Activated naive CD4-positive, alpha-beta T cell treated with anti-CD3 and anti-CD28 coated beads for 36 hours (primary cell): ENCODE measurements at regions not wholly inside any gene's neighbourhood (a gene's known extent, or its start where the extent isn't known, plus 50 kb on each side); places are given as distances from the start of the nearest gene placed in this dataset.
"Not testable (repeated sequence)": the region's sequence is repeated elsewhere in the genome, so short reads cannot be mapped to it uniquely, and the experiment has no call there.

ENCODE experiments used
- CTCF ChIA-PET: fragments of 350-600 bp; sonication (Branson Sonifier 250); formaldehyde crosslinking; loops from one replicate; lab custom pipeline; 2021; ENCODE audit warnings: antibody characterized with exemption; lab: Charles Lee
- DNase-seq: peaks from one replicate; pipeline ENCODE4 v3.0.0-alpha.2; 2020
- H3K27ac Mint-ChIP-seq: one replicate; pipeline ENCODE4 v1.8.0; 2021; ENCODE audit warnings: mild to moderate bottlenecking, mixed read lengths
- H3K27me3 Mint-ChIP-seq: one replicate; pipeline ENCODE4 v1.8.0; 2021; ENCODE audit warnings: low read depth, mixed read lengths
- H3K36me3 Mint-ChIP-seq: one replicate; pipeline ENCODE4 v1.8.0; 2021; ENCODE audit warnings: low read depth, mixed read lengths
- H3K4me1 Mint-ChIP-seq: one replicate; pipeline ENCODE4 v1.8.0; 2021; ENCODE audit warnings: low read depth, mixed read lengths
- H3K4me3 Mint-ChIP-seq: one replicate; pipeline ENCODE4 v1.8.0; 2021; ENCODE audit warnings: mild to moderate bottlenecking, moderate library complexity, mixed read lengths
- H3K9me3 Mint-ChIP-seq: one replicate; pipeline ENCODE4 v1.8.0; 2021; ENCODE audit warnings: mixed read lengths
- intact Hi-C: fragments of 100-400 bp; cut with micrococcal nuclease; formaldehyde crosslinking; loops from one replicate; pipeline ENCODE4 v1.15.1; 2023

DNA sequence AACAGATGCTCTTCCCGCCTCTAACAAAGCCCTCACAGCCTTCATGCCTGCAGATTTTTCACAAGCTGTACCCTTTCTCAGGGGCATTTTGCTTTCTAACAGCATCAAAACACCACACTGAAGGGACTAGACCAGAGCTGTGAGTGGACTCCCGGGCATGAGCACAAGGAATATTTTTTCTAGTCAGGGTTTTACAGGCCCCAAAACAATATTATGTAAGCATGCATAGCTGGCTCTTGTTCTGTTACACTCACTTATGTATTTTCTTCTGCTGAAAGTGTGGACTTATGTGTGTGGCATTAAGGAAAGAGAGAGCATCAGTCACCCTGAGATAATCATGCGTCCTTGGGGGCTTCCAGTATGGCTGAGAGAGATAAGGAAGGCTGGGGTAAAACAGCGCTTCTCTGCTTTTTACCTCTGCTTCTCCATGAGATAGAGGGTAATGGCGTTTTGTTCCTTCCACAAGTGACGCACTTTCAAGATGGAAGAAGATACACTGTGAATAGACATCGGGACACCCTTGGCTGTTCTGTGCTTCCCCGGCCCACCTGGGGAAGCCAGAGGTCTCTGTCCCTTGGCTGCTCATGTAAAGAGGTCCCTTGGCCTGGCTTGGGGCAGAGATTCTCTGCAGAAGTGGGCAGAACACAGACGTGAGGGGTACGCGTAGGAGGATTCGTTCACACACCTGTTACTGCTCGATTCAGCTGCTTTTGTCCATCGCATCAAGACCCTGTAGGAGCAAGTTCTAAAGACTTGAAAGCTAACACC is 266.7 kb upstream of the RAB4A start:
- Mint-ChIP-seq H3K9me3 (no peaks in the 10 kb centered on the region), H3K4me1 (peaks cover 6% of the 10 kb centered on the region), H3K4me3 (no peak overlapping the region), H3K27me3 (no peaks in the 10 kb centered on the region), H3K27ac (no peak overlapping the region), H3K36me3 (no peaks in the 10 kb centered on the region)
- CTCF ChIA-PET = interaction anchor here (1.4 kb wide), 1 partner anchor 124 kb away, joined by 3 read pairs; no protein-coding TSS in a partner anchor
- intact Hi-C loops = no loop called here
- DNase-seq = no peak

DNA sequence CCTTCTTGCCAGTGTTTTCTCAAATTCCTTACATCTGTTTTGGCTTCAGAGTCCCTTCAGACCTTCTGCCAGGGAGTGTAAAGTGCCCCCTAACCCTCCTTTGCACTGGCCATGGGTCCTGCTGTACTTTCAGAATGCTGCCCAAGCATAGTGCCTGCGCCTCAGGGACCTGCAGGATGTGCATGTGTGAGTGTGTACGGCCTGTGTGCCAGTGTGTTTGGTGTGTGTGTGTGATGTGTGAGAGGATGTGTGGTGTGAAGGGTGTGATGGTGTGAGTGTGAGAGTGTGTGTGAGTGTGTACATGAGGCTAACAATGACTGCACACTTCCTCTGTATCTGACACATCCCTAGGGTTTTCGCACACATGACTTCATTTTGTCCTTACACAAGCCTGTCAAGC is 265.8 kb upstream of the RAB4A start:
- no peak for DNase-seq
- CTCF ChIA-PET = interaction anchor here (1.4 kb wide), 1 partner anchor 124 kb away, joined by 3 read pairs; no protein-coding TSS in a partner anchor
- H3K36me3 Mint-ChIP-seq = no peaks in the 10 kb centered on the region
- H3K27ac Mint-ChIP-seq = no peak overlapping the region
- H3K4me3 Mint-ChIP-seq = no peak overlapping the region
- H3K4me1 Mint-ChIP-seq = peaks cover 6% of the 10 kb centered on the region
- no peaks in the 10 kb centered on the region for H3K27me3 Mint-ChIP-seq
- H3K9me3 Mint-ChIP-seq = no peaks in the 10 kb centered on the region
- intact Hi-C loops = no loop called here

DNA sequence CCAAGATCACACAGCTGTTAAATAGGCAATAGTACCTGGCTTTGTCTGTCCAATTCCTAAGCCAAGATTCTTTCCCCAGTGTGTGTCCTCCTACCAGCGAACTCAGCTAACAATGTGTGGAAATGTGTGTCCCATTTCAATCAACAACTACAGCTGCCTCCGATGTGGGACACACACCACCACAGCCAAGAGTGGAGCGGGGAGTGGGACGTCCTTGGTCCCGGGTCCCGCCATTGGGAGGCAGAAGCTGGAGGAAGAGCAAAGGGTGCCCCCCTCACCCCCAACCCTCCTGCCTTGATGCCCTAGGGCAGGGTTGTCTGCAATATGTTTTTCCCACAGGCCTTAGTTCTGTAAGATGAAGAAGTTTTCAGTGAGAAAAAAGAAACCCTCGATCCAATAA is 265.4 kb upstream of the RAB4A start:
- Mint-ChIP-seq H3K4me3 (no peak overlapping the region), H3K36me3 (no peaks in the 10 kb centered on the region), H3K9me3 (no peaks in the 10 kb centered on the region), H3K27ac (no peak overlapping the region), H3K27me3 (no peaks in the 10 kb centered on the region), H3K4me1 (peaks cover 6% of the 10 kb centered on the region)
- CTCF ChIA-PET = interaction anchor here (0.7 to 1.4 kb wide), 2 partner anchors 123 to 128 kb away, joined by 3 read pairs; no protein-coding TSS in a partner anchor
- no peak for DNase-seq
- intact Hi-C loops = no loop called here

DNA sequence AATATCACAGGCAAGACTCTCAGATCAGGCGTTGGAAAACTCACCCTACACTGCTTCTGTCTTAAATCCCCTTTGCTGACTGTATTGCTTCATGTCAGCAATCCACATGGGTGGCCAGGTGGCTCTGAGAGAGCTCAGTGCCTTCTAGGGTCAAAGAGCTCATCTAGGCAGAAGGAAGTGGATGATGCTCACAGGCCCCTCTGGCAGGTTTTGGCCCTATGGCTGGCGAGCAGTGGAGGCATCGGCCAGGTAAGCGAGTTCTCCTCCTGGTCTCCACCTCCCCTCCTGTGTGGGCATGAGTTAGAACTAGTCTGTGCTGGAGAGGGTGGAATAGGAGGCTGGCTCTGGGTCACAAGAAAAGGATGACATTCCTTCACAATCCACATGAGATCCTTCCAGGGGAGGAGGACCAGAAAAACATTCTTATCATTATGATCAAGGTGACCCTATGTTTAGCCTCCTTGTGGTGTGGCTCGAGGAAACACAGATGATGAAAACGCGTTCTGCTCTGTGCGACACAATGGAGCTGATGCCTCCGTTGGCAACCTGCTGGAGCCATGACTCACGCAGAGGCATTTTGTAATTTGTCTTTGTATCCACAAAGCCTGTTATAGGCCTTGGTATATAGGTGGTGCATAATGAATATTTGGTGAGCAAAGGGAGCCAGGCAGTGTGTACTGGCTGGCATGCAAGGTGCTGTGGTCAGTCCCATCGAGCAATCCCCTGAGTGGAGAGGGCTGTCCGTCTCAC is 264.6 kb upstream of the RAB4A start:
- intact Hi-C loops = no loop called here
- Mint-ChIP-seq H3K27me3 (no peaks in the 10 kb centered on the region), H3K27ac (no peak overlapping the region), H3K4me3 (no peak overlapping the region), H3K4me1 (peaks cover 4% of the 10 kb centered on the region), H3K9me3 (no peaks in the 10 kb centered on the region), H3K36me3 (no peaks in the 10 kb centered on the region)
- no peak for DNase-seq
- CTCF ChIA-PET = interaction anchor here (0.7 kb wide), 1 partner anchor 129 kb away, joined by 3 read pairs; no protein-coding TSS in a partner anchor

DNA sequence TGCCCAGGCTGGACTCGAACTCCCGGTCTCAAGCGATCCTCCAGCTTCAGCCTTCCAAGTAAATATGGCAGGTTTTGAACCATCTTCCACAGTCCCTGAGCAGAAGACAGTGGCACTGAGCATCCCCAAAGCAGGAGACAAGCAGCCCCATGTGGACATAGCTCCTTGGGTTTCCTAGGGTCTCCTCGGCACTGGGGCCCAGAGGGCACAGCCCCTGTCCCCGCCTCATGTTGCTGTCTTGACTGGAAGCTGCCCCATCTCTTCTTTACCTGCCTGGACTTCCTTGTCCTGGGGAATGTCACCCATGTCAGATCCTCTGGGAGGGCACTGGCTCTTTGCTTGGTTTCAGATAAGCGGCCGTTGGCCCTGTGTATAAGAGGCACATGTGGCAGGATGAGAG is 263.7 kb upstream of the RAB4A start:
- CTCF ChIA-PET = no interaction called here
- H3K27me3 Mint-ChIP-seq = no peaks in the 10 kb centered on the region
- H3K27ac Mint-ChIP-seq = no peak overlapping the region
- no peak overlapping the region for H3K4me3 Mint-ChIP-seq
- no peak for DNase-seq
- no peaks in the 10 kb centered on the region for H3K4me1 Mint-ChIP-seq
- intact Hi-C loops = no loop called here
- H3K9me3 Mint-ChIP-seq = no peaks in the 10 kb centered on the region
- H3K36me3 Mint-ChIP-seq = no peaks in the 10 kb centered on the region

DNA sequence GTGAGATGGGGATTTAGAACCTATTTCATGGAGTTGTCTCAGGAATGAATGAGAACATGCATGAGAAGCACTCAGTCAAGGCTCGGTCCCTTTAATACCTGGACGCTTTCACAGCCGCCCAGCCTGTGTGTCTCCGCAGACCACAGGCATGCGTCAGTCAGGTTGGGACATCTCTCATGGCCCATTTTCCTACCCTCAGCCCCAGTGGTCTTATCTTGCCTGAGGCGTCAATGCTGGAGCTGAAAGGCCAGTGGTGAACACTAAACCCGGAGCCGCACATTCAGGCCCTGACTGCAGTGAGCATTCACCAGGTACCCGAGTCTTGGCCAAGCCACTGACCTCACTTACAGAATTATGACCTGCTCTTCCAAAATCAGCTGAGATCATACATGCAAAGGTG is 263.2 kb upstream of the RAB4A start:
- CTCF ChIA-PET = no interaction called here
- Mint-ChIP-seq H3K36me3 (no peaks in the 10 kb centered on the region), H3K27ac (no peak overlapping the region), H3K27me3 (no peaks in the 10 kb centered on the region), H3K4me3 (no peak overlapping the region), H3K9me3 (no peaks in the 10 kb centered on the region), H3K4me1 (no peaks in the 10 kb centered on the region)
- intact Hi-C loops = no loop called here
- DNase-seq = no peak

DNA sequence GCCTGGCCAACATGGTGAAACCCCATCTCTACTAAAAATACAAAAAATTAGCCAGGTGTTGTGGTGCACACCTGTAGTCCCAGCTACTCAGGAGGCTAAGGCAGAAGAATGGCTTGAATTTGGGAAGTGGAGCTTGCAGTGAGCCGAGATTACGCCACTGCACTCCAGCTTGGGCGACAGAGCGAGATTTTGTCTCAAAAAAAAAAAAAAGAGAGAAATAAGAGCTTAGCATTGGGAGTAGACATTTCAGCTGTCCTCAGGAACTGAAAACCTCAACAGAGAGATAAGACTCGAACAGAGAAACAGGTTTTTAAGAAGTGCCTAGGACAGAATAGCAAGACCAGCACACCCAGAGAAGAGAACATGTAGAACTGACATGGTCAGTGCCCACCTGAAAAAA is 262.6 kb upstream of the RAB4A start:
- DNase-seq, intact Hi-C loops, CTCF ChIA-PET, H3K9me3 Mint-ChIP-seq, H3K27ac Mint-ChIP-seq, H3K27me3 Mint-ChIP-seq, H3K4me1 Mint-ChIP-seq, H3K36me3 Mint-ChIP-seq, H3K4me3 Mint-ChIP-seq: not testable (repeated sequence)

DNA sequence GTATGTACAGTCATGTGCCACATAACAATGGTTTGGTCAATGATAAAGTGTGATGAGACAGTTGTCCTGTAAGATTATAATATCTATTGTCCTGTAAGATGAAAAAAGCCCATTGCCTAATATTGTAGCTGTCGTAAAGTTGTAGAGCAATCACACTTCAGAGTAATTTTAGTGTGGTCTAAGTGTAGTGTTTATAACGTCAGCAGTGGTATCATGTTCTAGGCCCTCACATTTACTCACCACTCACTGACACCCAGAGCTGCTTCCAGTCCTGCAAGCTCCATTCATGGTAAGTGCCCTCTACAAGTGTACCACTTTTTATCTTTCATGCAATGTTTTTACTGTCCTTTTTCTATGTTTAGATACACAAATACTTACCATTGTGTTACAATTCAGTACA is 259.9 kb upstream of the RAB4A start:
- H3K4me3 Mint-ChIP-seq = no peak overlapping the region
- no peaks in the 10 kb centered on the region for H3K9me3 Mint-ChIP-seq
- no peaks in the 10 kb centered on the region for H3K36me3 Mint-ChIP-seq
- DNase-seq = no peak
- intact Hi-C loops = no loop called here
- CTCF ChIA-PET = no interaction called here
- H3K27ac Mint-ChIP-seq = no peak overlapping the region
- no peaks in the 10 kb centered on the region for H3K4me1 Mint-ChIP-seq
- H3K27me3 Mint-ChIP-seq = no peaks in the 10 kb centered on the region

DNA sequence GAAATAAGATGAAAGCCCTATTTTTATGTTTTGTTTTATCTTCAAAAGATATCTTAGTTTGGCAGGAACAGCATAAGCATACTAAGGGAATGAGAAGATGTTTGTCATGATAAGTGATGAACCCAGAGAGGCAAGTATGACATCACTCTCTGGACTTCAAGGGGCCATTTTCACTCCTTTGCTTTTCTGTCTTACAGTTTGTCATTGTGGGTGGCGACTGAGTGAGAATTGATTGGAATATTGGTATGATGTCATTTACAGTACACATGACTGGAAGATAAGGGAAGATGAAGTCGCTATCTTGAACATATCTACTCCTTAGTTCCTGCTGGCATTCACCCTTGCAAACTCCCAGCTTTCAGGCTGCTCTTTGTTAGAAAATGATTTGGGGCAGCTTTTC is 258.1 kb upstream of the RAB4A start:
- no peak for DNase-seq
- CTCF ChIA-PET = no interaction called here
- H3K4me1 Mint-ChIP-seq = no peaks in the 10 kb centered on the region
- no peaks in the 10 kb centered on the region for H3K27me3 Mint-ChIP-seq
- no peak overlapping the region for H3K4me3 Mint-ChIP-seq
- H3K9me3 Mint-ChIP-seq = no peaks in the 10 kb centered on the region
- H3K36me3 Mint-ChIP-seq = no peaks in the 10 kb centered on the region
- intact Hi-C loops = no loop called here
- H3K27ac Mint-ChIP-seq = no peak overlapping the region

DNA sequence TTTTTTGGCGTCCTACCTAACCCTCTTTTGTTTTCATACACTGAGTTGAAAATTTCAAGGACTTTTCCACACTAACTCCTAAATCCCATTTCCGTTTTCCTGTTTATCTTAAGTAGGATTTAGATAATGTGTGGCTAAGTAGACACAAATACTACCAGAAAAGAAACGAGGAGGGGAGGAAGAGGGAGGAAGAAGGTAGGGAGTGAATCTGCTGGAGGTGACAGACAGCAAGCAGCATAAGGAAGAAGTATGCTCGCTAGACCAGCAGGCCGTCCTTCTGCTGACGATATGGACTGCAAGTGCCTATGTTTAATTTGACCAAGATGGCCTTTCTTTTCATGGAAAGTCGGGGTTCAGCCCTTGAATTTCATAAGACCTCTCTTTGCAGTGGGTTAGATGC is 256.9 kb upstream of the RAB4A start:
- Mint-ChIP-seq H3K27me3 (no peaks in the 10 kb centered on the region), H3K4me3 (no peak overlapping the region), H3K4me1 (no peaks in the 10 kb centered on the region), H3K9me3 (no peaks in the 10 kb centered on the region), H3K36me3 (no peaks in the 10 kb centered on the region), H3K27ac (no peak overlapping the region)
- CTCF ChIA-PET = interaction anchor here (0.7 kb wide), 1 partner anchor 213 kb away, joined by 3 read pairs; no protein-coding TSS in a partner anchor
- intact Hi-C loops = no loop called here
- no peak for DNase-seq

DNA sequence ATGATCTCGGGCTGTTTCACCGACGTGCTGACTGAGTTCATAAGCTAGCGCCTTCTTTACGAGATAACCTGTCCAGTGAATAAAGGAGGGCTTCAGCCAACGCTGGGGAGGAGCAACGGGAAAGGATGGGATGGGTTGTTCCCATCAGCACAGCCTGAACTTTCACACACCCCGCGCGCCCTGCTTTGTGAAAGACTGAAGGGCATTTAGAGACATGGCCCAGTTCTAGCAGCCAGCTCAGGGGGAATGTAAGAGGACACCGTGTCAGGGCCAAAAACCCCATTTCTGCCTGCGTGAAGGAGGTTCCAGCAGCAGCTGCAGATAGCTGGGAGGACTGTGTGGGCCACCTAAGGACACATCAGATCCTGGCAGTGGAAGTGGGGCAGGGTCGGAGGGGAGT is 255.1 kb upstream of the RAB4A start:
- no peak for DNase-seq
- CTCF ChIA-PET = no interaction called here
- no peaks in the 10 kb centered on the region for H3K4me1 Mint-ChIP-seq
- intact Hi-C loops = no loop called here
- no peaks in the 10 kb centered on the region for H3K27me3 Mint-ChIP-seq
- no peak overlapping the region for H3K4me3 Mint-ChIP-seq
- no peaks in the 10 kb centered on the region for H3K36me3 Mint-ChIP-seq
- H3K9me3 Mint-ChIP-seq = no peaks in the 10 kb centered on the region
- no peak overlapping the region for H3K27ac Mint-ChIP-seq

DNA sequence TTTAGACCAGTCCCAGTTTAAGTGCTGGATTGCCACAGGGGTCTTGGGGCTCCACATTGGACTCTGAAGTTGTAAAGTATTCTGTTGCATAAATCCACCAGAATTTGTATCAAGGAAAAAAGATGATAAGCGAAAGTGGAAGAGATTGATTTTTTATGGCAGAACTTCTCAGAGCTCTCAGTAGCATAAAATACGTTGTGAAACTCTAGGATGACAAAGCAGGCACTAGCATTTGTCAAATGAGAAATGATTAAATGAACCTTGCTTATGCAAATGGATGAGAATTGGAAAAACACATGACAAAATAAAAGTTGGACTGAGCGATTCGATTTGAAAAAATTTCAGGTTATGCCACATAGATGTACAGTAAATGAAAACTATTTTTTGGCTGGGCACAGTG is 253.8 kb upstream of the RAB4A start:
- CTCF ChIA-PET = no interaction called here
- Mint-ChIP-seq H3K9me3 (no peaks in the 10 kb centered on the region), H3K36me3 (no peaks in the 10 kb centered on the region), H3K4me1 (no peaks in the 10 kb centered on the region), H3K27ac (no peak overlapping the region), H3K27me3 (no peaks in the 10 kb centered on the region), H3K4me3 (no peak overlapping the region)
- no peak for DNase-seq
- intact Hi-C loops = no loop called here
